ENCODE measurements at regions not wholly inside any gene's neighbourhood (a gene's known extent, or its start where the extent isn't known, plus 50 kb on each side); places are given as distances from the start of the nearest gene placed in this dataset.

- H3K36me3 Mint-ChIP-seq (ENCODE audit: unreplicated experiment) = no peaks in the 10 kb centered on the region
- no peak for TF ChIP-seq CTCF (IDR thresholded peaks at IDR 0.05; ENCODE audit: partially characterized antibody, unreplicated experiment)
- no peaks in the 10 kb centered on the region for H3K27me3 Mint-ChIP-seq (ENCODE audit: unreplicated experiment)
- no peaks in the 10 kb centered on the region for H3K4me1 Mint-ChIP-seq (ENCODE audit: low read depth, unreplicated experiment)
- DNase-seq = no peak
- H3K4me3 Mint-ChIP-seq (ENCODE audit: unreplicated experiment) = no peak overlapping the region
- no peak overlapping the region for H3K27ac Mint-ChIP-seq (ENCODE audit: unreplicated experiment)
- peaks cover 3% of the 10 kb centered on the region for H3K9me3 Mint-ChIP-seq (ENCODE audit: unreplicated experiment)
Observed at GRCh38 chr7:152910545-152911225, 151.1 kb downstream of the ACTR3B start.

- DNase-seq = no peak
- Mint-ChIP-seq H3K36me3 (ENCODE audit: unreplicated experiment) (no peaks in the 10 kb centered on the region), H3K27me3 (ENCODE audit: unreplicated experiment) (no peaks in the 10 kb centered on the region), H3K9me3 (ENCODE audit: unreplicated experiment) (peaks cover 3% of the 10 kb centered on the region), H3K27ac (ENCODE audit: unreplicated experiment) (no peak overlapping the region), H3K4me1 (ENCODE audit: low read depth, unreplicated experiment) (no peaks in the 10 kb centered on the region), H3K4me3 (ENCODE audit: unreplicated experiment) (no peak overlapping the region)
- TF ChIP-seq CTCF (IDR thresholded peaks at IDR 0.05; ENCODE audit: partially characterized antibody, unreplicated experiment) = no peak
Observed at GRCh38 chr7:152911226-152911560, 151.6 kb downstream of the ACTR3B start.

- no peak overlapping the region for H3K27ac Mint-ChIP-seq (ENCODE audit: unreplicated experiment)
- no peak overlapping the region for H3K4me3 Mint-ChIP-seq (ENCODE audit: unreplicated experiment)
- no peak for DNase-seq
- H3K4me1 Mint-ChIP-seq (ENCODE audit: low read depth, unreplicated experiment) = no peaks in the 10 kb centered on the region
- H3K9me3 Mint-ChIP-seq (ENCODE audit: unreplicated experiment) = peaks cover 3% of the 10 kb centered on the region
- no peak for TF ChIP-seq CTCF (IDR thresholded peaks at IDR 0.05; ENCODE audit: partially characterized antibody, unreplicated experiment)
- H3K27me3 Mint-ChIP-seq (ENCODE audit: unreplicated experiment) = no peaks in the 10 kb centered on the region
- H3K36me3 Mint-ChIP-seq (ENCODE audit: unreplicated experiment) = no peaks in the 10 kb centered on the region
Observed at GRCh38 chr7:152911922-152912321, 152.4 kb downstream of the ACTR3B start.

- Mint-ChIP-seq H3K27ac (ENCODE audit: unreplicated experiment) (no peak overlapping the region), H3K4me3 (ENCODE audit: unreplicated experiment) (no peak overlapping the region), H3K4me1 (ENCODE audit: low read depth, unreplicated experiment) (no peaks in the 10 kb centered on the region), H3K9me3 (ENCODE audit: unreplicated experiment) (peaks cover 2% of the 10 kb centered on the region), H3K36me3 (ENCODE audit: unreplicated experiment) (no peaks in the 10 kb centered on the region), H3K27me3 (ENCODE audit: unreplicated experiment) (no peaks in the 10 kb centered on the region)
- no peak for TF ChIP-seq CTCF (IDR thresholded peaks at IDR 0.05; ENCODE audit: partially characterized antibody, unreplicated experiment)
- DNase-seq = no peak
Observed at GRCh38 chr7:152912511-152912910, 153.0 kb downstream of the ACTR3B start.

- no peak for TF ChIP-seq CTCF (IDR thresholded peaks at IDR 0.05; ENCODE audit: partially characterized antibody, unreplicated experiment)
- Mint-ChIP-seq H3K36me3 (ENCODE audit: unreplicated experiment) (no peaks in the 10 kb centered on the region), H3K4me3 (ENCODE audit: unreplicated experiment) (no peak overlapping the region), H3K4me1 (ENCODE audit: low read depth, unreplicated experiment) (no peaks in the 10 kb centered on the region), H3K9me3 (ENCODE audit: unreplicated experiment) (peaks cover 2% of the 10 kb centered on the region), H3K27me3 (ENCODE audit: unreplicated experiment) (no peaks in the 10 kb centered on the region), H3K27ac (ENCODE audit: unreplicated experiment) (no peak overlapping the region)
- DNase-seq = no peak
Observed at GRCh38 chr7:152913492-152913891, 153.9 kb downstream of the ACTR3B start.
